ENCODE measurements at regions not wholly inside any gene's neighbourhood (a gene's known extent, or its start where the extent isn't known, plus 50 kb on each side); places are given as distances from the start of the nearest gene placed in this dataset.

DNA sequence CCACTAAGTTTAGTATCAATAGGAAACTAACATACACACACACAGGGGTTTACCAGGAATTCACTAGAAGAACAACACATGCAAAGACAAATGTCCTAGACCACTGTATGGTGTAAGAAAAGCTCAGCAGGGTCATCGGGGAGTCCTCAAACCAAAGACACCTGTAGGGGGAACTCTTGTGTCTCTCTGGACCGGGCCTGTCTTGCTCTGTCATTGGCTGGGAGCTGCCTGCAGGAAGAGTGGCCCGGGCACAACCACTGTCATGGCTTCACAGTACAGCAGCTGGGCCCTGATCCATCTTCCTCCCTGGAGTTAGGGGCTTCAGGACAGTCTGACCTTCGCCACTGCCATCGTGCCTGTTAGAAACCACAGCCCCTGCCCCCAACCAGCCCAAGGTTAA, 263.6 kb upstream of the DYNLRB2 start:
- no peaks in the 10 kb centered on the region for H3K4me1 Mint-ChIP-seq
- intact Hi-C loops (cut with micrococcal nuclease): no loop called here
- TF ChIP-seq, protein P1, sequence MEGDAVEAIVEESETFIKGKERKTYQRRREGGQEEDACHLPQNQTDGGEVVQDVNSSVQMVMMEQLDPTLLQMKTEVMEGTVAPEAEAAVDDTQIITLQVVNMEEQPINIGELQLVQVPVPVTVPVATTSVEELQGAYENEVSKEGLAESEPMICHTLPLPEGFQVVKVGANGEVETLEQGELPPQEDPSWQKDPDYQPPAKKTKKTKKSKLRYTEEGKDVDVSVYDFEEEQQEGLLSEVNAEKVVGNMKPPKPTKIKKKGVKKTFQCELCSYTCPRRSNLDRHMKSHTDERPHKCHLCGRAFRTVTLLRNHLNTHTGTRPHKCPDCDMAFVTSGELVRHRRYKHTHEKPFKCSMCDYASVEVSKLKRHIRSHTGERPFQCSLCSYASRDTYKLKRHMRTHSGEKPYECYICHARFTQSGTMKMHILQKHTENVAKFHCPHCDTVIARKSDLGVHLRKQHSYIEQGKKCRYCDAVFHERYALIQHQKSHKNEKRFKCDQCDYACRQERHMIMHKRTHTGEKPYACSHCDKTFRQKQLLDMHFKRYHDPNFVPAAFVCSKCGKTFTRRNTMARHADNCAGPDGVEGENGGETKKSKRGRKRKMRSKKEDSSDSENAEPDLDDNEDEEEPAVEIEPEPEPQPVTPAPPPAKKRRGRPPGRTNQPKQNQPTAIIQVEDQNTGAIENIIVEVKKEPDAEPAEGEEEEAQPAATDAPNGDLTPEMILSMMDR (IDR thresholded peaks at IDR 0.05): no peak
- H3K36me3 Mint-ChIP-seq (ENCODE audit: low read depth): no peaks in the 10 kb centered on the region
- DNase-seq (no peak), ATAC-seq (ENCODE audit: low read depth) (no peak)
- ChIA-PET POLR2A (no interaction called here), CTCF (no interaction called here)
- peaks cover 9% of the 10 kb centered on the region for H3K27me3 Mint-ChIP-seq
- H3K4me3 Mint-ChIP-seq: no peak overlapping the region
- no peaks in the 10 kb centered on the region for H3K9me3 Mint-ChIP-seq
- no peak overlapping the region for H3K27ac Mint-ChIP-seq

DNA sequence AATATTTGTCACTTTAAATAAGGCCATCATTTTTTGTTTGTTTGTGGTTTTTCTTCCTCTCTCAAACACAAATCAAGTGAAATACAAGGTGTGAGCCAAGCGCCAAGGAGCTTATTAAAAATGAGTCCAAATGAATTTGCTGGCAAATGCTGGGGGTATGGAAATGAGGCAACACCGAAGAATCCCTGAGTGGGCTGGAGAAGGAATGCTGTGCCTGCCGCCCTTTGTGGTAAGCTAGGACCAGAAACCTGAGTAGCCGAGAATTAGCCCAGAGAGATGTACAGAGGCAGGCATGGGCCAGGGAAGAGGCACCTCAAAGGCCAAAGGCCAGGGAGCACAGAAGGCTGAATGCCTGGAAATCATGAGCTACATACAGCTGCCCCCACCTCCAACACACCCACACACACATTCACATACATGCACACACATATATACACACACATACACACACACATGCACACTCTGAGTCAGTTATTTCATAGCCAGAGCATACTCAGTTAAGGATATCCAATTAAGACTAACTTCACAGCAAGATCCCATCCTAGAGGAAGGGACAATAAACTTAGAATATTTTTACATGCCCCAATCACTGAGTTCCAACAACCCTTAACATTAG, 266.1 kb upstream of the DYNLRB2 start:
- DNase-seq (no peak), ATAC-seq (ENCODE audit: low read depth) (no peak)
- H3K27me3 Mint-ChIP-seq: peaks cover 9% of the 10 kb centered on the region
- no peaks in the 10 kb centered on the region for H3K4me1 Mint-ChIP-seq
- H3K36me3 Mint-ChIP-seq (ENCODE audit: low read depth): no peaks in the 10 kb centered on the region
- TF ChIP-seq, protein P1 (IDR thresholded peaks at IDR 0.05): no peak
- no peak overlapping the region for H3K4me3 Mint-ChIP-seq
- intact Hi-C loops (cut with micrococcal nuclease): no loop called here
- ChIA-PET CTCF (no interaction called here), POLR2A (no interaction called here)
- H3K9me3 Mint-ChIP-seq: no peaks in the 10 kb centered on the region
- H3K27ac Mint-ChIP-seq: no peak overlapping the region

DNA sequence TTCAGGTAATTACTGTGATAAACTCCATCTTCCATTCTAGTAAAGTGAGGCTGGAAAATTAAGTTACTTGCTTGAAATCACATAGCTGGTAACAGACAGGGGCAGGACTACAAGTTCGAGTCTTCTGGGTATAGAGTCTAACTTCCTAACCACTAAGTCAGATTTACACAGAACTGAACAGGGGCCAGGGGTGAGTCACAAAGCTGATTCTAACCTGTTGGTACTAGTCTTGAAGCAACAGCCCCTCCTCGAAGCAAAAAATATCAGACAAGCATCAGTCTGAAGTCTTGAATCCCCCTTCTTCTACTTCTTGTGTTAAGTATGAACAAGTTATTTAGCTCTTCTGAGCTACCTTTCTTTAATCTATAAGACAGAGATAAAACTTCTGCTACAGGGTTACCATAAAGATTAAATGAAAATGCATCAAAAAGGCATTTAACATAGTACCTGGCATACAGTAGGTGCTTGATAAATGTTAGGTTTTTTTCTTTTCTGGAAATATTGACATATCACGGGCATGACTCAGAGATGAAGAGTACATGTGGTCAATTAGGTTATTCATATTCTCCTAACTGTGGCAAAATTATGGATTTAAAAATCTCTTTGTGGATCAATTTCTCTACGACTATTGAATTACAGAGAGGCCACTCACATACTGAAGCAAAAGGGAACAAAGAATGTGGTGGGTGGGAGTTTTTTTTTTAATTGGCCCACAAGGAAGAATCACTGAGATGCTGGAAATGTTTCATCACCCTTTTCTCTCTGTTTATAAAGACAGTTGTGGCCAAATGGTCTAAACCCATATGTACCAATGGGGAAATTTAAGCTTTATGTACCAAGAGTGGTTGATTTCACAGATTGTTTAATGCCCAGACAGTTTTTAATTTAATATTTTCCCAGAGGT, 266.9 kb upstream of the DYNLRB2 start:
- ChIA-PET CTCF (no interaction called here), POLR2A (no interaction called here)
- no peak overlapping the region for H3K27ac Mint-ChIP-seq
- DNase-seq (no peak), ATAC-seq (ENCODE audit: low read depth) (no peak)
- H3K36me3 Mint-ChIP-seq (ENCODE audit: low read depth): no peaks in the 10 kb centered on the region
- H3K4me1 Mint-ChIP-seq: no peaks in the 10 kb centered on the region
- H3K9me3 Mint-ChIP-seq: no peaks in the 10 kb centered on the region
- H3K4me3 Mint-ChIP-seq: no peak overlapping the region
- H3K27me3 Mint-ChIP-seq: peaks cover 9% of the 10 kb centered on the region
- TF ChIP-seq, protein P1 (IDR thresholded peaks at IDR 0.05): no peak
- intact Hi-C loops (cut with micrococcal nuclease): no loop called here

DNA sequence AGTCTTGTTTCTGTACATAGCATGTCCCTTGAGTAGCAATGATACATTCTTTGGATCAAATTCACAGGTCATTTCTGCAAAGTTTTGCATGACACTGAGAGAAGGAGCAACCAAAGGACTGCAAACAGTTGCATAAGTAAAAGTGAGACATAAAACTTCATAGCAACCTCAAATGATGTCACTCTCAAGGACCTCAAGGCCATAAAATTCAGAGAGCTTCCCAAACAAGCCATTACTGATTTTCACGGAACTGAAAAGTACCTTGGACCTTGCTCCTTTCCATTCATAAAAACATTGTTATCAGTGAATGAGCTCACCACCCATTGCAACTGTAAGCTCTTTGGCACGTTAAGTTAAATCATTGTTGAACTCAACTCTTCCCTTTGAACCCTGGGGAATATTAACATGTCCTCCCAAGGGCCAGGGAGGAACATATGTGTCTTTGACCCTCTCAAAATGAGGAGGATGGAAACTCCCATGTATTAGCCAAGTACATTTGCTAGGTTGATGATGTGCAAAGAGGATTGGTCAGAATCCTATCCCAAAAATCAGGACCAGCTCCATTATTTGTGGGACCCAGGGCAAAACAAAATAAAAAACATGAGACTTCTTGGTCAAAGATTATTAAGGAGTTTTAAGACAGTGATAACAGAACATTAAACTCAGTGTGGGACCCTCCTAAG, 275.0 kb upstream of the DYNLRB2 start:
- CTCF ChIA-PET: no interaction called here

More for the DNA sequence above, 275.0 kb upstream of the DYNLRB2 start:
- Mint-ChIP-seq H3K36me3 (ENCODE audit: low read depth) (no peaks in the 10 kb centered on the region), H3K4me3 (no peak overlapping the region), H3K27ac (no peak overlapping the region), H3K27me3 (peaks cover 11% of the 10 kb centered on the region), H3K9me3 (no peaks in the 10 kb centered on the region), H3K4me1 (no peaks in the 10 kb centered on the region)
- DNase-seq (no peak), ATAC-seq (ENCODE audit: low read depth) (no peak)
- intact Hi-C loops (cut with micrococcal nuclease): no loop called here
- POLR2A ChIA-PET: no interaction called here
- TF ChIP-seq, protein P1 (IDR thresholded peaks at IDR 0.05): no peak
